ENCODE measurements at regions not wholly inside any gene's neighbourhood (a gene's known extent, or its start where the extent isn't known, plus 50 kb on each side); places are given as distances from the start of the nearest gene placed in this dataset.

- no peak overlapping the region for H3K4me3 ChIP-seq (ENCODE audit: control insufficient read depth in 2 of 3, extremely low read depth in 1 of 3, insufficient read depth in 2 of 3, low read depth in 1 of 3, low read length in 3 of 3)
- H3K9me3 ChIP-seq (ENCODE audit: control insufficient read depth, low read depth, low read length): no peaks in the 10 kb centered on the region
- FAIRE-seq: no peak
- dilution Hi-C loops (cut with MboI; ENCODE audit: extremely low pct_ligation_motif_present, low sequenced_read_pairs): no loop called here
- no peak overlapping the region for H3K4me2 ChIP-seq (ENCODE audit: control insufficient read depth, extremely low read depth, insufficient read depth, low read depth, low read length)
- no peak overlapping the region for H2AFZ ChIP-seq (ENCODE audit: control insufficient read depth, low read length)
- H3K9ac ChIP-seq (ENCODE audit: control insufficient read depth, extremely low read depth, insufficient read depth, low read length): no peak overlapping the region
- TF ChIP-seq EZH2 (IDR thresholded peaks at IDR 0.05; ENCODE audit: low read length) (no peak), CTCF (optimal IDR thresholded peaks at IDR 0.05 in 1 of 3, IDR thresholded peaks at IDR 0.05 in 1 of 3, conservative IDR thresholded peaks at IDR 0.05 in 1 of 3; ENCODE audit: extremely low read depth in 1 of 3, insufficient read depth in 2 of 3, low read length in 3 of 3) (no peak)
- H3K9me1 ChIP-seq (ENCODE audit: control insufficient read depth, extremely low read depth, insufficient read depth, low read length): no peaks in the 10 kb centered on the region
- H3K27ac ChIP-seq (ENCODE audit: control insufficient read depth, insufficient read depth, low read length): no peak overlapping the region
- DNase-seq (ENCODE audit: low read depth, low spot score): no peak
- no peaks in the 10 kb centered on the region for H3K79me2 ChIP-seq (ENCODE audit: control insufficient read depth, insufficient read depth, low read length)
- no peaks in the 10 kb centered on the region for H3K4me1 ChIP-seq (ENCODE audit: control insufficient read depth, extremely low read depth, insufficient read depth, low read length)
- peaks cover 28% of the 10 kb centered on the region for H3K27me3 ChIP-seq (ENCODE audit: control insufficient read depth, extremely low read depth, insufficient read depth, low read length)
- no peaks in the 10 kb centered on the region for H4K20me1 ChIP-seq (ENCODE audit: control insufficient read depth, extremely low read depth, insufficient read depth, low read length)
- H3K36me3 ChIP-seq (ENCODE audit: control insufficient read depth in 2 of 2, extremely low read depth in 1 of 2, insufficient read depth in 2 of 2, low read length in 2 of 2): no peaks in the 10 kb centered on the region
Measured at GRCh38 chr3:10627884-10628572, 122.6 kb upstream of the ATP2B2 start.

GRCh38 chr3:10628891-10629670 is 123.7 kb upstream of the ATP2B2 start:
- H3K36me3 ChIP-seq (ENCODE audit: control insufficient read depth in 2 of 2, extremely low read depth in 1 of 2, insufficient read depth in 2 of 2, low read length in 2 of 2): no peaks in the 10 kb centered on the region
- no peak overlapping the region for H3K9ac ChIP-seq (ENCODE audit: control insufficient read depth, extremely low read depth, insufficient read depth, low read length)
- no peak overlapping the region for H3K4me3 ChIP-seq (ENCODE audit: control insufficient read depth in 2 of 3, extremely low read depth in 1 of 3, insufficient read depth in 2 of 3, low read depth in 1 of 3, low read length in 3 of 3)
- no peaks in the 10 kb centered on the region for H3K9me3 ChIP-seq (ENCODE audit: control insufficient read depth, low read depth, low read length)
- no peak overlapping the region for H2AFZ ChIP-seq (ENCODE audit: control insufficient read depth, low read length)
- H3K4me2 ChIP-seq (ENCODE audit: control insufficient read depth, extremely low read depth, insufficient read depth, low read depth, low read length): no peak overlapping the region
- peaks cover 32% of the 10 kb centered on the region for H3K27me3 ChIP-seq (ENCODE audit: control insufficient read depth, extremely low read depth, insufficient read depth, low read length)
- no peak overlapping the region for H3K27ac ChIP-seq (ENCODE audit: control insufficient read depth, insufficient read depth, low read length)
- H3K79me2 ChIP-seq (ENCODE audit: control insufficient read depth, insufficient read depth, low read length): no peaks in the 10 kb centered on the region
- TF ChIP-seq EZH2 (IDR thresholded peaks at IDR 0.05; ENCODE audit: low read length) (no peak), CTCF (optimal IDR thresholded peaks at IDR 0.05 in 1 of 3, IDR thresholded peaks at IDR 0.05 in 1 of 3, conservative IDR thresholded peaks at IDR 0.05 in 1 of 3; ENCODE audit: extremely low read depth in 1 of 3, insufficient read depth in 2 of 3, low read length in 3 of 3) (no peak)
- DNase-seq (ENCODE audit: low read depth, low spot score) (no peak), FAIRE-seq (no peak)
- no peaks in the 10 kb centered on the region for H3K4me1 ChIP-seq (ENCODE audit: control insufficient read depth, extremely low read depth, insufficient read depth, low read length)
- no peaks in the 10 kb centered on the region for H3K9me1 ChIP-seq (ENCODE audit: control insufficient read depth, extremely low read depth, insufficient read depth, low read length)
- dilution Hi-C loops (cut with MboI; ENCODE audit: extremely low pct_ligation_motif_present, low sequenced_read_pairs): no loop called here
- no peaks in the 10 kb centered on the region for H4K20me1 ChIP-seq (ENCODE audit: control insufficient read depth, extremely low read depth, insufficient read depth, low read length)

All from keratinocyte (primary cell).